Right hindlimb (tissue), 1 donor: ENCODE measurements at regions not wholly inside any gene's neighbourhood (a gene's known extent, or its start where the extent isn't known, plus 50 kb on each side); places are given as distances from the start of the nearest gene placed in this dataset.
A peak's percentile ranks its signal among the peaks of the same experiment; 100 is the strongest.
"Not testable (repeated sequence)": the region's sequence is repeated elsewhere in the genome, so short reads cannot be mapped to it uniquely, and the experiment has no call there.

Source experiments
- DNase-seq: peaks from one replicate; pipeline ENCODE4 v3.0.0-alpha.2; 2018

DNA sequence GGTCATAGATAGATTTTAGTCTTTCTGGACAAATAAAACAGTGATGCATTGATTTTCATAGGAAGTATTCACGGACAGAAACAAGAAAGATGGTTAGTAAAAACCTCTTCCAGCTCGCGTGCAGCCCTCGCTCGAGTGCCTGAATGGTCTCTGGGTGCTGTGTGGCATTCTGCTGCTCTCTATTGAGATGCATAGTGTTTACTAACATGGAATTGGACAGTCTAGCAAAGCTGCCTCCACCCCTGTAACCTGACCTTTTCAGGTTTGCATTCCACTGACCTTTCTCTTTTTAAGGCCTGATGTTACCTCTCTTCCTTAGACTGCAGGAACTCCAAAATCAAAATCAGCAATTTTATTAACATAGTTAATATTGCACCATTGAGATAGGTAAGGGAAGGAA lies 643.4 kb downstream of the JRKL start:
- no peak for DNase-seq

GRCh38 chr11:97048481-97048880 lies 658.7 kb downstream of the JRKL start:
- DNase-seq, result no peak

DNA sequence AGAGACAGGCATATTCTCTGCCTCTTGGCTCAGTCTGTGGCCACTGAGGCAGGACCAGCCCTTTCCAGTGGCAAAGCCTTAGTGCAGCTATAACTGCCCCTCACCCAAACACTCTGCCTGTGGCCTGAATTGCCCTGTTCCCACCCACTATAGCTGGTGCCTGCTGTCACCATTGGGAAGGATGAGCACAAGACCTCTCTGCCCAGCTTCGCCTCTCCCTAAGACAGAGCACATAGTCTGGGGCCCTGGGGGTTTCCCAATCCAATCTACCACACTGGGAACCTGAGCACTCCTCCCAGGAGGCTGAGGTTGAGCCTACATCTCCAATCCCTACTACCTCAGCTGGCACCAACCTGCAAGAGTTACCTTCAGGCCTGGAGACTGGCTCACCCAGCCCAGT lies 670.4 kb downstream of the JRKL start:
- DNase-seq, result no peak

DNA sequence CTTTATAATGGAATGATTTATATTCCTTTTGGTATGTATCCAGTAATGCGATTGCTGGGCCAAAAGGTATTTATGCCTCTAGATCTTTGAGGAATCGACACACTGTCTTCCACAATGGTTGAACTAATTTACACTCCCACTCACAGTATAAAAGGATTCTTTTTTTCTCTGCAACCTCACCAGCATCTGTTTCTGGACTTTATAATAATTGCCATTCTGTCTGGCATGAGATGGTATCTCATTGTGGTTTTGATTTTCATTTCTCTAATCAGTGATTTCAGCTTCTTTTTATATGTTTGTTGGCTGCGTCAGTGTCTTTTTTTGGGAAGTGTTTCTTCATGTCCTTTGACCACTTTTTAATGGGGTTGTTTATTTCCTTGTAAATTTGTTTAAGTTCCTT lies 679.3 kb downstream of the JRKL start:
- DNase-seq, result no peak

DNA sequence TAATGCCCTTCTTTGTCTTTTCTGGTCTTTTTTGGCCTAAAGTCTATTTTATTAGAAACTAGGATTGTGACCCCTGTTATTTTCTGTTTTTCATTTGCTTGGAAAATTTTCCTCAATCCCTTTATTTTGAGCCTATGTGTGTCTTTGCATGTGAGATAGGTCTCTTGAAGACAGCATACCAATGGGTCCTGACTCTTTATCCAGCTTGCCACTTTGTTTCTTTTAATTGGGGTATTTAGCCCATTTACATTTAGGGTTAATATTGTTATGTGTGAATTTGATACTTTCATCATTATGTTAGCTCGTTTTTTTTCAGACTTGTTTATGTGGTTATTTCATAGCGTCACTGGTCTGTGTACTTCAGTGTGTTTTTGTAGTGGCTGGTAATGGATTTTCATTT lies 682.6 kb downstream of the JRKL start:
- DNase-seq, result no peak

- not testable (repeated sequence) for DNase-seq
Observed at GRCh38 chr11:97076666-97077065, 686.9 kb downstream of the JRKL start.

DNA sequence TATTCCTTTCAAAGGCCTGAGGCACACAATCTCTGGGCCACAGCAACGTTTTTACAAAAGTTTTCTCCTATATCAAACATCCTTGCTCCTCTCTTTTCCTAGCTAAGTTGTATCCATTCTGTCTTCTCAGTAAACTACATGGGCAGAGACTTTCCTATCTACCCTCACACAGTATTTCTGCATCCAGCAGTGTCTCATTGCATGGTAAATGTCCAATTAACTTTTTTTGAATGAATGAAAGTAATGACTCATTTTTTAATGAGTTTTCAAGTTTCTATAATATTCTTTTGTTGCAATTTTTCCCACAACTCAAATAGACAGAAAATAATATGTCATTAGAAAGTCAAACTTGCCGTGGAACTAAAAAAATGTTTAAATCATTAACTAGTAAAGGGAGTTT lies 688.6 kb downstream of the JRKL start:
- no peak for DNase-seq

GRCh38 chr11:97079244-97079643 lies 689.4 kb downstream of the JRKL start:
- no peak for DNase-seq

DNA sequence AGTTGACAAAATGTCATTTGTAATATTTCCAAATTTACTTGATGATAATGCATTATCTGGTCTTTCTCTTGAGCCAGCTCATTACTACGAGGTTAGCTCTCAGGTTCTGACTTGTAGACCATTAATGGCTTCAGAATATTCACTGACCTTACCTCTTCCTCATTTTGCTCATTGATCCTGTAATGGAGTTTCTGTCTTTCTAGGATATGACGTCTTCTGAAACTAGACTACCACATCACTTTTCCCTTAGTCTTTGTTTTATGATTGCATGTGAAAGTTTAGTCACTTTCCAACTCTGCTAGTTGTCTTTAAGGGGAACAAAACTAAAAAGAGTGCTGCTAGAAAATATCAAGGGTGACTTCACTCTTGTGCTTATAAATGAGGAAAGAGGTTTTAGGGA lies 697.6 kb downstream of the JRKL start:
- no peak for DNase-seq

DNA sequence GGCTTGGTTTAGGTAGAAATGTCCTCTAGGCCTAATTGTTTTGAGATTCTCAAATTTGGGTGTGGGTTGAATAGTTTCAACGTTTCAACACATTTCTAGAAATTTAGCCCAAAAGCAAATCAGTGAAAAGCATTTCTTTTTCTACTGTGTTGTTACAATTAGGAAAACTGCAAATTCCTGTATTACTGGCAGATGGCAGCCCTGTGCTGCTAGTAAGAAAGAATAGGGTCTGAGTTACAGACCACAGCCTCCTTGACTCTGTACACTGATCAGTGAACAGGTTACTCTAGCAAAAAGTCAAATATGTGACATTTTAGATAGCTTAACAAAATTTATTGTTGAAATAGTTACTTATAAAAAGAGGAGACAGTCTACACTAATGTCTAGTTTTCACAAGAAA lies 703.0 kb downstream of the JRKL start:
- DNase-seq, result no peak

DNA sequence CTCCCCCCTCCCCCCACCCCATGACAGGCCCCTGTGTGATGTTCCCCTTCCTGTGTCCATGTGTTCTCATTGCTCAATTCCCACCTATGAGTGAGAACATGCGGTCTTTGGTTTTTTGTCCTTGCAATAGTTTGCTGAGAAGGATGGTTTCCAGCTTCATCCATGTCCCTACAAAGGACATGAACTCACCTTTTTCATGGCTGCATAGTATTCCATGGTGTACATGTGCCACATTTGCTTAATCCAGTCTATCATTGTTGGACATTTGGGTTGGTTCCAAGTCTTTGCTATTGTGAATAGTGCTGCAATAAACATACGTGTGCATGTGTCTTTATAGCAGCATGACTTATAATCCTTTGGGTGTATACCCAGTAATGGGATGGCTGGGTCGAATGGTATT lies 712.4 kb downstream of the JRKL start:
- DNase-seq, result not testable (repeated sequence)

DNA sequence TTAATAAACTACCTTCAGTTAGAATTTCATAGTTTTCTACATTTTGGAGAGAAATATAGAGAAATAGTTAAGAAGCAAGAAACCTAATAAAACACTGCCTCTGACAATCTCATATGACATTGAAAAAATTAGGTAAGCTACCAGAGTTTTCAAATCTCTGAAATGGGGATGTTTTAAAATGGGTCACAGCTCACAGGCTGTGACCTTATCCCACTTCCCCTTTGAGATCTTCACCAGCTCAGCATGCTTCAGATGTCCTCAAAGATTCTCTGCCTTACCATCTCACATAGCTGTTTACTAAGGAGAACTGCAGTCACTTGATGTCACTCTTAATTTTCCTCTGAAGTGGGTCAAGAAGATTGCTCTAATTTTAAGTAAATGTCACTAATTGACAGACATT lies 717.8 kb downstream of the JRKL start:
- no peak for DNase-seq

DNA sequence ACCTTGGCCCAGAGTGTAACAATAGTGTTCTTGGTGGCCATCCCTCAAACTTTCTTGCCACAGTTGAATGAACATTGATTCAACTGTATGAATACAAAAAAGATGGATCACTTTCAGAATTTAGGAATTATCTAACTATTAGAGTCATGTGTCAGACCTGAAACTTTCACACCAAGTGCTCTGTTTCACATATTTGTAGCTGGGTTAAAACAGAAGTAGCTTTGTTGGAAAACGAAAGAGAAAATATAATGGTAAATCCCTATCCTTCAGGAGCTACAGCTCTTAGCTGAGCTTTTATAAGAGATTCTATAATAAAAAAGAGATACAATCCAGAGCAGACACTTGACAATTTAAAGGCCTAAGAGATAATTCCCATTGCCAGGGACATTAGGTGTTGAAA lies 719.3 kb downstream of the JRKL start:
- no peak for DNase-seq

DNA sequence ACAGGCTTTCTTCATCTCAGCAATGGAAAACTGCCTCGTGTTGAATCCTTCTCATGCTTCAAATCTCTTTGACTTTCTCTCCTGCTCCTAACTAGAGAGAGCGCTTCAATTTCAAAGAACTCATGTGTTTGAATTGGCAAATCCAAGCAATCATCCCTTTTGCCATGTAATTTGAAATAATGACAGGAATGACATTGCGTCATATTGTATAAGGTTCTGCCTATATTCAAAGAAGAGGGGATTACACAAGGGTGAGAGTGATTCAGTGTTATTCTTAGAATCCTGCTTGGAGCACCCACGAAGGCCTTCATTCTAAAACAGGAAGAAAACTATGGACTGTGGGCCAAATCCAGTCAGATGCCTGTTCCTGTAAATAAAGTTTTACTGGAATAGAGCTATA lies 720.6 kb downstream of the JRKL start:
- no peak for DNase-seq

- no peak for DNase-seq
Observed at GRCh38 chr11:97111559-97111958, 721.7 kb downstream of the JRKL start.

GRCh38 chr11:97118614-97119200 lies 728.9 kb downstream of the JRKL start:
- no peak for DNase-seq

DNA sequence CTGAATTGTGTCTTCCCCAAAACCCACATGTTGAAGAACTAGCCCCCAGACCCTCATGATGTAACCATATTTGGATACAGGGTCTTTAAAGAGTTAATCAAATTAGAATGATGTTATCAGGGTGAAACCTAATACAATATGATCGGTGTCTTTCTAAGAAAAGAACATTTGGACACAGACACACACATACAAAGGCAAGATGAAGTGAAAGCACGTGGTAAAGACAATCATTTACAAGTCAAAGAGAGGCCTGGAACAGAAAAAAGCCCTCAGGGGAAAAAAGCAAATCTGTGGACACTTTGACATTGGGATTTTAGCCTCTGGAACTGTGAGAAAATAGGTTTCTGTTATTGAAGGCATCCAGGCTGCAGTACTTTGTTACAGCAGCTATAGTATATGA lies 733.4 kb downstream of the JRKL start:
- no peak for DNase-seq

DNA sequence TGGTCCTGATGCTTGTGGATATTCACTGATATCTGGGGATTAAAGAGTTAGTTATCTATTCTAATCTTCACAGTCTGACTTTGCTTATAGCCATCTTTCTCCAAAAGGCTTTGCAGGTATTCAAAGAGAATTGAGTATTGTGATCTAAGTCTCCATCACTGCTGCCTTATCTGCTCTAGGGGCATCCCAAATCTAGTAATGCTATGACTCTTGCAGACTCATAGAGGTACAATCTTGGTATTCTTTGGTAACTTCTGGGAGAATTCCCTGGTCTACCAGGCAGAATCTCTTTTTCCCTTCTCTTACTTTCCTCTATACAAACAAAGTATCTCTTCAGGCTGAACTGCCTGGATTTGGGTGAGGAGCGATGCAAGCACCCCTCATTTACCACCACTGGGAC lies 746.3 kb downstream of the JRKL start:
- DNase-seq, result no peak

DNA sequence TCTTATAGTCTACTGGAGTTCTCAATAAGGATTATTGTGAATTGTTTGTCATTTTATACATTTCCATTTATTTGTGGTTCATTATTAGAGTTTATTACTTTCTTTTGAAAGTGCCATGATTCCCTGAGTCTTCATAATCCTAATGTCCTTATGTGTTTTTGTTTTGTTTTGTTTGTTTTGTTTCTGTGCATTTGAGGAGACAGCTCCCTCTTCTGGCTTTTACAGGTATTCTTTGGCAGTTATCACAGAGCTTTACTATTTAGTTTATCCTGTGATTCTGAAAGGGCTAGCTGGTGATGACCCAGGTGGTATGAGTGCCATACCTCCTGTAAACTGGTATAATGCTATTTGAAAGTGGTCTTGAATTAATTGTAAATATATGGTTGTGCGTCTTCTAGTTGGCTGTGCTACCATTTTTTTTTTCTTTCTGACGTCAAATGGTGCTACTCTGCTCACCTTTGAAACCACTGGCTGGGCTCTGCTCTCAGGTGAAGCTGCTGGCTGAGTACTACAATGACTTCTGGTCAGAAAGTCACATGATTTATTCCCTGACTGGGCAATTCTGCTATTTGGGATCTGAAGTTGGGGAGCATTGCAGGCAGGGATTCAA lies 751.2 kb downstream of the JRKL start:
- DNase-seq, result no peak

DNA sequence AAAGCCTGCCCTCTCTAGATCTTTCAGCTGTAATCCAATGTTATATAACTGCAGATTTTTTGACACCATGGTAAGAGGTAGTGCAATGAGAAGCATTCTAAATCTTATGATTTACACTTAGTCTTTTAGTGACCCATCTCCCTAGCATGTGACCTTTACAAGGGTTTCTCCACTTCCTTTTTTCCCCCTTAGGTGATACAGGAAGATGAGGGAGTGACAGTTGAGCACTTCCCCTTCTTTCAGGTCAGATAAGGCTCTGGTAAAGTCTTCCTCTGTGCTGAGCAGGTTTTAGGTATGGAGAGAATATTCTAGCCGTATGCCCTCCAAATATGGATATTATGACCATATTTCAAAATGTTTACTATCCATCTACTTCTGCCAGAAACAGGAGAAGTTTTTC lies 753.6 kb downstream of the JRKL start:
- DNase-seq, result no peak

DNA sequence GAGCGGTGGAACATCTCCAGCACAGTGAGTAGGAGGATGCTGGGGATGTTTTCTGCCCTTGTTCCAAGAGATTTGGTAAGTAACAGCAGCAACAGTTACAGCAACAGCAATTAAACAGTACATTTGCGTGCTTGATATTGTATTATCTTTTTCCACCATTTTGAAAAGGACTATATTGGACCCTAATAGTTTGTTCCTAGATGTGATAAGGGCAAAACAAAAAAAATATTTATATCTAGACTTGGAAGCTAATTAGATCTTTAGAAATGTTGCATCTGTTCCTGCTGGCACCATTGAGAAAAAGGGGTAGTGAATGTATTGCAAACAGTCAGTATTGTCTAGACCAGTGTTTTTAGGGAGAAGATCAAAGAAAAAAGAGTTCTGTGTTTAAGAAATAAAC lies 759.9 kb downstream of the JRKL start:
- DNase-seq, result no peak

GRCh38 chr11:97157221-97157740 lies 767.5 kb downstream of the JRKL start:
- DNase-seq, result no peak

DNA sequence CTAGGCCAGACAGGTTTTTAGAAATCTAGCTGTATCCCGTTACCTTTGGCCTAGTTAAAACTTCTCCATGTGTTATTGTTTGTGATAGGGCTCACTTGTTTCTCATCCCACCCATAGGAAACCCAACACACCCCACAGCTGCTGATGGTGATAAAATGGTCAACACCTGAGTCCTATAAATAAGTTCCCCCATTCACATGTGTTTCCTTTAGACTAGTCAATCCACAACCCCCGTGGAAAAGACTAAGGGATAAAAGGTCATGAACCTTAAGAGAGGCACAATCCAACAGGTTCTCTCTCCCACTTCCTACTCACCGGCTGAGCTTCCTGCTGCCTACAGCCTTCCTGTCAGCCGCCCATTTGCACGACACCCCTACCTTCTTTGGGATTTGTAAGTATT lies 768.4 kb downstream of the JRKL start:
- no peak for DNase-seq

- peak; percentile 77 for DNase-seq
Observed at GRCh38 chr11:97163631-97164191, 773.9 kb downstream of the JRKL start.
